GM23338 (cell line): ENCODE measurements at regions not wholly inside any gene's neighbourhood (a gene's known extent, or its start where the extent isn't known, plus 50 kb on each side); places are given as distances from the start of the nearest gene placed in this dataset.
A peak's percentile ranks its signal among the peaks of the same experiment; 100 is the strongest.

Experiments used
- ATAC-seq: fragments of 200-7000 bp; cut with Tn5 transposase; 3 replicates; pipeline ENCODE4 v1.9.1; 2020
- DNase-seq: peaks from one replicate; pipeline ENCODE4 v3.0.0-alpha.2; 2015; ENCODE audit warnings: low spot score
- H2AFZ ChIP-seq: fragments of 200-600 bp; sonication (generic); 2 replicates; pipeline ENCODE4 v1.8.0; 2016; ENCODE audit warnings: antibody characterized with exemption, mild to moderate bottlenecking, moderate library complexity
- H3F3A ChIP-seq: fragments of 200-600 bp; sonication (generic); replicated peaks from 2 replicates; pipeline ENCODE4 v1.8.0; 2017; ENCODE audit warnings: antibody characterized with exemption, mixed run types, low read depth
- H3K27ac ChIP-seq: fragments of 200-600 bp; sonication (generic); 2 replicates; pipeline ENCODE4 v1.6.1; 2016; ENCODE audit warnings: low read depth
- H3K27me3 ChIP-seq: fragments of 200-600 bp; sonication (generic); 2 replicates; pipeline ENCODE4 v1.8.0; 2016; ENCODE audit warnings: mild to moderate bottlenecking, mixed run types, moderate library complexity; ENCODE audit not compliant: insufficient read depth
- H3K36me3 ChIP-seq: fragments of 200-600 bp; sonication (generic); 2 replicates; pipeline ENCODE4 v1.8.0; 2016; ENCODE audit warnings: mild to moderate bottlenecking; ENCODE audit not compliant: insufficient read depth
- H3K4me1 ChIP-seq: fragments of 200-600 bp; sonication (generic); 2 replicates; pipeline ENCODE4 v1.8.0; 2016; ENCODE audit warnings: mild to moderate bottlenecking, moderate library complexity; ENCODE audit not compliant: insufficient read depth
- H3K4me2 ChIP-seq: fragments of 200-600 bp; sonication (generic); 2 replicates; pipeline ENCODE4 v1.7.1; 2017; ENCODE audit warnings: mixed run types
- H3K4me3 ChIP-seq: fragments of 200-600 bp; sonication (generic); 2 replicates; pipeline ENCODE4 v1.6.1; 2016; ENCODE audit warnings: mixed run types
- H3K79me2 ChIP-seq: fragments of 200-600 bp; sonication (generic); replicated peaks from 2 replicates; pipeline ENCODE4 v1.8.0; 2017; ENCODE audit warnings: mild to moderate bottlenecking; ENCODE audit not compliant: insufficient read depth
- H3K9me2 ChIP-seq: fragments of 200-600 bp; sonication (generic); 2 replicates; pipeline ENCODE4 v1.8.0; 2017; ENCODE audit not compliant: insufficient read depth
- H4K20me1 ChIP-seq: fragments of 200-600 bp; sonication (generic); replicated peaks from 2 replicates; pipeline ENCODE4 v1.8.0; 2017; ENCODE audit warnings: mild to moderate bottlenecking; ENCODE audit not compliant: insufficient read depth
- H3K27ac Mint-ChIP-seq: 2 replicates; pipeline ENCODE4 v1.8.0; 2020; ENCODE audit warnings: inconsistent platforms, mild to moderate bottlenecking, moderate library complexity, mixed read lengths
- H3K27me3 Mint-ChIP-seq: 3 replicates; pipeline ENCODE4 v1.8.0; 2022; ENCODE audit warnings: low read depth, mild to moderate bottlenecking, moderate library complexity, mixed read lengths, inconsistent platforms; ENCODE audit not compliant: insufficient read depth, poor library complexity
- H3K36me3 Mint-ChIP-seq: 3 replicates; pipeline ENCODE4 v1.8.0; 2021; ENCODE audit warnings: low read depth, mild to moderate bottlenecking, inconsistent platforms, moderate library complexity, mixed read lengths
- H3K4me1 Mint-ChIP-seq: 3 replicates; pipeline ENCODE4 v1.8.0; 2020; ENCODE audit warnings: mild to moderate bottlenecking, inconsistent platforms, mixed read lengths
- H3K4me3 Mint-ChIP-seq: 3 replicates; pipeline ENCODE4 v1.8.0; 2021; ENCODE audit warnings: moderate library complexity, mild to moderate bottlenecking, inconsistent platforms, mixed read lengths
- H3K9me3 Mint-ChIP-seq: 3 replicates; pipeline ENCODE4 v1.8.0; 2020; ENCODE audit warnings: moderate library complexity, mild to moderate bottlenecking, inconsistent platforms, mixed read lengths
- CREB1 ChIP-seq: fragments of 250-450 bp; sonication (Bioruptor Pico); IDR thresholded peaks from 2 replicates; pipeline ENCODE4 v1.5.0; 2020; ENCODE audit warnings: low read depth, mild to moderate bottlenecking, moderate library complexity
- EZH2 ChIP-seq: fragments of 200-600 bp; sonication (generic); IDR thresholded peaks from one replicate; pipeline ENCODE4 v1.8.0; 2017; ENCODE audit warnings: antibody characterized with exemption, mild to moderate bottlenecking, low read depth; ENCODE audit not compliant: unreplicated experiment
- EZH2phosphoT487 ChIP-seq: fragments of 200-600 bp; sonication (generic); IDR thresholded peaks from one replicate; pipeline ENCODE4 v1.8.1; 2018; ENCODE audit warnings: antibody characterized with exemption; ENCODE audit not compliant: unreplicated experiment
- JUNB ChIP-seq: IDR thresholded peaks from one replicate; pipeline ENCODE4 v1.6.1; 2016; ENCODE audit warnings: antibody characterized with exemption; ENCODE audit not compliant: unreplicated experiment
- NANOG ChIP-seq: IDR thresholded peaks from 2 replicates; pipeline ENCODE4 v1.6.1; 2016; ENCODE audit warnings: antibody characterized with exemption, borderline replicate concordance
- POLR2AphosphoS5 ChIP-seq: IDR thresholded peaks from 2 replicates; pipeline ENCODE4 v1.6.1; 2016; ENCODE audit warnings: antibody characterized with exemption, low read depth
- STAT1 ChIP-seq: IDR thresholded peaks from one replicate; pipeline ENCODE4 v1.6.1; 2016; ENCODE audit warnings: antibody characterized with exemption; ENCODE audit not compliant: unreplicated experiment
- ZNF114 ChIP-seq: fragments of 250-450 bp; sonication (Bioruptor Pico); IDR thresholded peaks from 2 replicates; pipeline ENCODE4 v1.5.0; 2020; ENCODE audit warnings: mild to moderate bottlenecking, moderate library complexity
- ZNF331 ChIP-seq: fragments of 250-450 bp; sonication (Bioruptor Pico); IDR thresholded peaks from 2 replicates; pipeline ENCODE4 v1.5.0; 2020; ENCODE audit warnings: low read depth, mild to moderate bottlenecking, moderate library complexity
- TF ChIP-seq, protein P1 (sequence below): IDR thresholded peaks from 2 replicates; pipeline ENCODE4 v1.6.1; 2016; ENCODE audit warnings: antibody characterized with exemption
- TF ChIP-seq, protein P2 (sequence below), 2 experiments: fragments of 200-600 bp in 1 of 2; sonication (generic) in 1 of 2; conservative IDR thresholded peaks; 2 replicates each; pipeline versions ENCODE4 v1.5.1 to v1.6.1; 2016 to 2017; ENCODE audit warnings: antibody characterized with exemption in 2 of 2, low read depth in 2 of 2, mild to moderate bottlenecking in 2 of 2, moderate library complexity in 1 of 2
- TF ChIP-seq, protein P3 (sequence below): fragments of 250-450 bp; sonication (Bioruptor Pico); IDR thresholded peaks from 2 replicates; pipeline ENCODE4 v1.5.0; 2020; ENCODE audit warnings: mild to moderate bottlenecking, moderate library complexity
- TF ChIP-seq, protein P4 (sequence below): IDR thresholded peaks from one replicate; pipeline ENCODE4 v1.6.1; 2018; ENCODE audit warnings: antibody characterized with exemption; ENCODE audit not compliant: unreplicated experiment

DNA sequence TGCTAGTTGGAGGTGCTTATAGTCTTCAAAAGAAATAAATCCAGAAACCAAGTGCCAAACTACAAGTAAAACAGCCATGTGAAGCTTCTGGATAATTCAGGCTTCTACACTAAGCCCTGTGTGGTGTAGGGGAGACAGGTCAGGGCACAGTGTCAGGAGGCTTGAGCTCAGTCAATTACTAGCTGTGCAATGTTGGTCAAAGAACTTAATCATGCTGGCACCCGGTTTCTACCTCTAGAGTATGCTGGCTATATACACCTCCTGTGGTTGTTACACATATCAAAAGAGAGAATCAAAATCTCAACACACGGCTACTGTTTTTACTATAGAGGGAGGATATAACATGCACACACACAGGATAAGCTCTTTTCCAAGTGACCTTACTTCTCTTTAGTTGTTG is 469.7 kb upstream of the ZNF462 start:
- Histone ChIP-seq H3K27me3 (no peaks in the 10 kb centered on the region), H3K9me2 (peaks cover 9% of the 10 kb centered on the region; the same call in 1 of the 2 replicates), H4K20me1 (no peaks in the 10 kb centered on the region), H3K79me2 (no peaks in the 10 kb centered on the region), H3K4me3 (no peak overlapping the region), H3K36me3 (no peaks in the 10 kb centered on the region), H3F3A (no peaks in the 10 kb centered on the region), H3K4me2 (no peak overlapping the region), H3K4me1 (no peaks in the 10 kb centered on the region), H2AFZ (peak overlapping the region; percentile 74), H3K27ac (no peak overlapping the region)
- no peaks in the 10 kb centered on the region for H3K9me3 Mint-ChIP-seq
- TF ChIP-seq NANOG, result no peak
- no peak for TF ChIP-seq STAT1
- TF ChIP-seq ZNF114 (CRISPR knock-in tag), result no peak
- TF ChIP-seq CREB1, result no peak
- no peak for TF ChIP-seq ZNF331 (CRISPR knock-in tag)
- TF ChIP-seq, protein P1, sequence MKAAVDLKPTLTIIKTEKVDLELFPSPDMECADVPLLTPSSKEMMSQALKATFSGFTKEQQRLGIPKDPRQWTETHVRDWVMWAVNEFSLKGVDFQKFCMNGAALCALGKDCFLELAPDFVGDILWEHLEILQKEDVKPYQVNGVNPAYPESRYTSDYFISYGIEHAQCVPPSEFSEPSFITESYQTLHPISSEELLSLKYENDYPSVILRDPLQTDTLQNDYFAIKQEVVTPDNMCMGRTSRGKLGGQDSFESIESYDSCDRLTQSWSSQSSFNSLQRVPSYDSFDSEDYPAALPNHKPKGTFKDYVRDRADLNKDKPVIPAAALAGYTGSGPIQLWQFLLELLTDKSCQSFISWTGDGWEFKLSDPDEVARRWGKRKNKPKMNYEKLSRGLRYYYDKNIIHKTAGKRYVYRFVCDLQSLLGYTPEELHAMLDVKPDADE, result no peak
- TF ChIP-seq POLR2AphosphoS5, result no peak
- TF ChIP-seq, protein P2, sequence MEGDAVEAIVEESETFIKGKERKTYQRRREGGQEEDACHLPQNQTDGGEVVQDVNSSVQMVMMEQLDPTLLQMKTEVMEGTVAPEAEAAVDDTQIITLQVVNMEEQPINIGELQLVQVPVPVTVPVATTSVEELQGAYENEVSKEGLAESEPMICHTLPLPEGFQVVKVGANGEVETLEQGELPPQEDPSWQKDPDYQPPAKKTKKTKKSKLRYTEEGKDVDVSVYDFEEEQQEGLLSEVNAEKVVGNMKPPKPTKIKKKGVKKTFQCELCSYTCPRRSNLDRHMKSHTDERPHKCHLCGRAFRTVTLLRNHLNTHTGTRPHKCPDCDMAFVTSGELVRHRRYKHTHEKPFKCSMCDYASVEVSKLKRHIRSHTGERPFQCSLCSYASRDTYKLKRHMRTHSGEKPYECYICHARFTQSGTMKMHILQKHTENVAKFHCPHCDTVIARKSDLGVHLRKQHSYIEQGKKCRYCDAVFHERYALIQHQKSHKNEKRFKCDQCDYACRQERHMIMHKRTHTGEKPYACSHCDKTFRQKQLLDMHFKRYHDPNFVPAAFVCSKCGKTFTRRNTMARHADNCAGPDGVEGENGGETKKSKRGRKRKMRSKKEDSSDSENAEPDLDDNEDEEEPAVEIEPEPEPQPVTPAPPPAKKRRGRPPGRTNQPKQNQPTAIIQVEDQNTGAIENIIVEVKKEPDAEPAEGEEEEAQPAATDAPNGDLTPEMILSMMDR (conservative IDR thresholded peaks at IDR 0.05; ENCODE audit: low read depth in 2 of 2), result no peak
- TF ChIP-seq EZH2phosphoT487, result no peak
- TF ChIP-seq, protein P3, sequence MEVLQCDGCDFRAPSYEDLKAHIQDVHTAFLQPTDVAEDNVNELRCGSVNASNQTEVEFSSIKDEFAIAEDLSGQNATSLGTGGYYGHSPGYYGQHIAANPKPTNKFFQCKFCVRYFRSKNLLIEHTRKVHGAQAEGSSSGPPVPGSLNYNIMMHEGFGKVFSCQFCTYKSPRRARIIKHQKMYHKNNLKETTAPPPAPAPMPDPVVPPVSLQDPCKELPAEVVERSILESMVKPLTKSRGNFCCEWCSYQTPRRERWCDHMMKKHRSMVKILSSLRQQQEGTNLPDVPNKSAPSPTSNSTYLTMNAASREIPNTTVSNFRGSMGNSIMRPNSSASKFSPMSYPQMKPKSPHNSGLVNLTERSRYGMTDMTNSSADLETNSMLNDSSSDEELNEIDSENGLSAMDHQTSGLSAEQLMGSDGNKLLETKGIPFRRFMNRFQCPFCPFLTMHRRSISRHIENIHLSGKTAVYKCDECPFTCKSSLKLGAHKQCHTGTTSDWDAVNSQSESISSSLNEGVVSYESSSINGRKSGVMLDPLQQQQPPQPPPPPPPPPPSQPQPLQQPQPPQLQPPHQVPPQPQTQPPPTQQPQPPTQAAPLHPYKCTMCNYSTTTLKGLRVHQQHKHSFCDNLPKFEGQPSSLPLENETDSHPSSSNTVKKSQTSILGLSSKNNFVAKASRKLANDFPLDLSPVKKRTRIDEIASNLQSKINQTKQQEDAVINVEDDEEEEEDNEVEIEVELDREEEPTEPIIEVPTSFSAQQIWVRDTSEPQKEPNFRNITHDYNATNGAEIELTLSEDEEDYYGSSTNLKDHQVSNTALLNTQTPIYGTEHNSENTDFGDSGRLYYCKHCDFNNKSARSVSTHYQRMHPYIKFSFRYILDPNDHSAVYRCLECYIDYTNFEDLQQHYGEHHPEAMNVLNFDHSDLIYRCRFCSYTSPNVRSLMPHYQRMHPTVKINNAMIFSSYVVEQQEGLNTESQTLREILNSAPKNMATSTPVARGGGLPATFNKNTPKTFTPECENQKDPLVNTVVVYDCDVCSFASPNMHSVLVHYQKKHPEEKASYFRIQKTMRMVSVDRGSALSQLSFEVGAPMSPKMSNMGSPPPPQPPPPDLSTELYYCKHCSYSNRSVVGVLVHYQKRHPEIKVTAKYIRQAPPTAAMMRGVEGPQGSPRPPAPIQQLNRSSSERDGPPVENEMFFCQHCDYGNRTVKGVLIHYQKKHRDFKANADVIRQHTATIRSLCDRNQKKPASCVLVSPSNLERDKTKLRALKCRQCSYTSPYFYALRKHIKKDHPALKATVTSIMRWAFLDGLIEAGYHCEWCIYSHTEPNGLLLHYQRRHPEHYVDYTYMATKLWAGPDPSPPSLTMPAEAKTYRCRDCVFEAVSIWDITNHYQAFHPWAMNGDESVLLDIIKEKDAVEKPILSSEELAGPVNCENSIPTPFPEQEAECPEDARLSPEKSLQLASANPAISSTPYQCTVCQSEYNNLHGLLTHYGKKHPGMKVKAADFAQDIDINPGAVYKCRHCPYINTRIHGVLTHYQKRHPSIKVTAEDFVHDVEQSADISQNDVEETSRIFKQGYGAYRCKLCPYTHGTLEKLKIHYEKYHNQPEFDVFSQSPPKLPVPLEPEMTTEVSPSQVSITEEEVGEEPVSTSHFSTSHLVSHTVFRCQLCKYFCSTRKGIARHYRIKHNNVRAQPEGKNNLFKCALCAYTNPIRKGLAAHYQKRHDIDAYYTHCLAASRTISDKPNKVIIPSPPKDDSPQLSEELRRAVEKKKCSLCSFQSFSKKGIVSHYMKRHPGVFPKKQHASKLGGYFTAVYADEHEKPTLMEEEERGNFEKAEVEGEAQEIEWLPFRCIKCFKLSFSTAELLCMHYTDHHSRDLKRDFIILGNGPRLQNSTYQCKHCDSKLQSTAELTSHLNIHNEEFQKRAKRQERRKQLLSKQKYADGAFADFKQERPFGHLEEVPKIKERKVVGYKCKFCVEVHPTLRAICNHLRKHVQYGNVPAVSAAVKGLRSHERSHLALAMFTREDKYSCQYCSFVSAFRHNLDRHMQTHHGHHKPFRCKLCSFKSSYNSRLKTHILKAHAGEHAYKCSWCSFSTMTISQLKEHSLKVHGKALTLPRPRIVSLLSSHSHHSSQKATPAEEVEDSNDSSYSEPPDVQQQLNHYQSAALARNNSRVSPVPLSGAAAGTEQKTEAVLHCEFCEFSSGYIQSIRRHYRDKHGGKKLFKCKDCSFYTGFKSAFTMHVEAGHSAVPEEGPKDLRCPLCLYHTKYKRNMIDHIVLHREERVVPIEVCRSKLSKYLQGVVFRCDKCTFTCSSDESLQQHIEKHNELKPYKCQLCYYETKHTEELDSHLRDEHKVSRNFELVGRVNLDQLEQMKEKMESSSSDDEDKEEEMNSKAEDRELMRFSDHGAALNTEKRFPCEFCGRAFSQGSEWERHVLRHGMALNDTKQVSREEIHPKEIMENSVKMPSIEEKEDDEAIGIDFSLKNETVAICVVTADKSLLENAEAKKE, result no peak
- TF ChIP-seq, protein P4, sequence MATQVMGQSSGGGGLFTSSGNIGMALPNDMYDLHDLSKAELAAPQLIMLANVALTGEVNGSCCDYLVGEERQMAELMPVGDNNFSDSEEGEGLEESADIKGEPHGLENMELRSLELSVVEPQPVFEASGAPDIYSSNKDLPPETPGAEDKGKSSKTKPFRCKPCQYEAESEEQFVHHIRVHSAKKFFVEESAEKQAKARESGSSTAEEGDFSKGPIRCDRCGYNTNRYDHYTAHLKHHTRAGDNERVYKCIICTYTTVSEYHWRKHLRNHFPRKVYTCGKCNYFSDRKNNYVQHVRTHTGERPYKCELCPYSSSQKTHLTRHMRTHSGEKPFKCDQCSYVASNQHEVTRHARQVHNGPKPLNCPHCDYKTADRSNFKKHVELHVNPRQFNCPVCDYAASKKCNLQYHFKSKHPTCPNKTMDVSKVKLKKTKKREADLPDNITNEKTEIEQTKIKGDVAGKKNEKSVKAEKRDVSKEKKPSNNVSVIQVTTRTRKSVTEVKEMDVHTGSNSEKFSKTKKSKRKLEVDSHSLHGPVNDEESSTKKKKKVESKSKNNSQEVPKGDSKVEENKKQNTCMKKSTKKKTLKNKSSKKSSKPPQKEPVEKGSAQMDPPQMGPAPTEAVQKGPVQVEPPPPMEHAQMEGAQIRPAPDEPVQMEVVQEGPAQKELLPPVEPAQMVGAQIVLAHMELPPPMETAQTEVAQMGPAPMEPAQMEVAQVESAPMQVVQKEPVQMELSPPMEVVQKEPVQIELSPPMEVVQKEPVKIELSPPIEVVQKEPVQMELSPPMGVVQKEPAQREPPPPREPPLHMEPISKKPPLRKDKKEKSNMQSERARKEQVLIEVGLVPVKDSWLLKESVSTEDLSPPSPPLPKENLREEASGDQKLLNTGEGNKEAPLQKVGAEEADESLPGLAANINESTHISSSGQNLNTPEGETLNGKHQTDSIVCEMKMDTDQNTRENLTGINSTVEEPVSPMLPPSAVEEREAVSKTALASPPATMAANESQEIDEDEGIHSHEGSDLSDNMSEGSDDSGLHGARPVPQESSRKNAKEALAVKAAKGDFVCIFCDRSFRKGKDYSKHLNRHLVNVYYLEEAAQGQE, result no peak
- no peak for TF ChIP-seq JUNB
- no peak for TF ChIP-seq EZH2
- H3K27ac Mint-ChIP-seq, result no peak overlapping the region
- peaks cover 2% of the 10 kb centered on the region for H3K27me3 Mint-ChIP-seq
- no peaks in the 10 kb centered on the region for H3K4me1 Mint-ChIP-seq
- DNase-seq (no peak), ATAC-seq (no peak)
- H3K36me3 Mint-ChIP-seq, result no peaks in the 10 kb centered on the region
- H3K4me3 Mint-ChIP-seq, result no peak overlapping the region
